Heart left ventricle (tissue), 13 donors: ENCODE measurements at regions not wholly inside any gene's neighbourhood (a gene's known extent, or its start where the extent isn't known, plus 50 kb on each side); places are given as distances from the start of the nearest gene placed in this dataset.

Experiments used
- POLR2A ChIP-seq, 2 donors: fragments of 450-650 bp; IDR thresholded peaks; one replicate each; pipeline ENCODE4 v1.6.1; 2017; ENCODE audit warnings: antibody characterized with exemption in 2 of 2, mild to moderate bottlenecking in 2 of 2, moderate library complexity in 2 of 2
- TF ChIP-seq, protein P1 (sequence below), 12 donors: fragments of 200-600 bp; sonication (generic) in 4 of 12; IDR thresholded peaks; one replicate each; pipeline versions ENCODE4 v1.5.0 to v1.8.0; 2018 to 2022; ENCODE audit warnings: antibody characterized with exemption in 12 of 12, mild to moderate bottlenecking in 5 of 12
- donor health status: ischemic (EF 13 %, LVEDD 7.1; RV severe dilation, severe dysfunction).
- donor health status: DM: no; HTN: yes; CAD: no.
- donor health status: DM: no; HTN: no; CAD: no.
- donor health status: ischemic (EF 25% LVEDD 6.9; RV normal size, moderate dysfunction).
- donor health status: ischemic (EF 25% LVEDD 5.7; RV mildly dilated, moderate dysfunction).
- donor health status: ischemic (EF 35%, LVEDD 5.7; RV mildly dilated, moderate dysfunction).
- donor health status: nonischemic (EF 11% LVEDD 7.7; RV severe dilation, severe dysfunction).
- donor health status: DM: yes; HTN: yes; CAD: no.
- donor health status: PGD.
- donor health status: ischemic (EF 29% LVEDD 5.4; RV normal size, mild dysfunction).
- donor health status: nonischemic (EF 23%, LVEDD 6.1; RV moderate dilation, normal function).

DNA sequence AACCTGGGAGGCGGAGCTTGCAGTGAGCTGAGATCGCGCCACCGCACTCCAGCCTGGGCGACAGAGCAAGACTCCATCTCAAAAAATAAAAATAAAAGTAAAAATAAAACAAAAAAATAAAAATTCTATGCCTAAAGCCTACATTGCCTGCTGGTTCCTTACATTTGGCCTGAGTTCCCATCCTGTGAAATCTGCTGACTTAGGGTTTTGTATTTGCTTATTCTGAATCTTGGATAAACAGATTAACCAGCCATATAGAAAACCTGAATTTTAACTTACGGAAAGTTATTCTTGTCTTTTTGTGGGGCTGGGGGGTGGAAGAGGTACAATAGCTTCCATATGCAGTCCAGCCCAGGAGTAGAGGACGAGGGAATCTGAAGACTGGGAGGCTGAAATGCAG, 73.7 kb upstream of the UMPS start:
- TF ChIP-seq, protein P1, sequence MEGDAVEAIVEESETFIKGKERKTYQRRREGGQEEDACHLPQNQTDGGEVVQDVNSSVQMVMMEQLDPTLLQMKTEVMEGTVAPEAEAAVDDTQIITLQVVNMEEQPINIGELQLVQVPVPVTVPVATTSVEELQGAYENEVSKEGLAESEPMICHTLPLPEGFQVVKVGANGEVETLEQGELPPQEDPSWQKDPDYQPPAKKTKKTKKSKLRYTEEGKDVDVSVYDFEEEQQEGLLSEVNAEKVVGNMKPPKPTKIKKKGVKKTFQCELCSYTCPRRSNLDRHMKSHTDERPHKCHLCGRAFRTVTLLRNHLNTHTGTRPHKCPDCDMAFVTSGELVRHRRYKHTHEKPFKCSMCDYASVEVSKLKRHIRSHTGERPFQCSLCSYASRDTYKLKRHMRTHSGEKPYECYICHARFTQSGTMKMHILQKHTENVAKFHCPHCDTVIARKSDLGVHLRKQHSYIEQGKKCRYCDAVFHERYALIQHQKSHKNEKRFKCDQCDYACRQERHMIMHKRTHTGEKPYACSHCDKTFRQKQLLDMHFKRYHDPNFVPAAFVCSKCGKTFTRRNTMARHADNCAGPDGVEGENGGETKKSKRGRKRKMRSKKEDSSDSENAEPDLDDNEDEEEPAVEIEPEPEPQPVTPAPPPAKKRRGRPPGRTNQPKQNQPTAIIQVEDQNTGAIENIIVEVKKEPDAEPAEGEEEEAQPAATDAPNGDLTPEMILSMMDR (IDR thresholded peaks at IDR 0.05), result no peak
- TF ChIP-seq POLR2A (IDR thresholded peaks at IDR 0.05), result no peak
